ENCODE measurements at regions not wholly inside any gene's neighbourhood (a gene's known extent, or its start where the extent isn't known, plus 50 kb on each side); places are given as distances from the start of the nearest gene placed in this dataset.

DNA sequence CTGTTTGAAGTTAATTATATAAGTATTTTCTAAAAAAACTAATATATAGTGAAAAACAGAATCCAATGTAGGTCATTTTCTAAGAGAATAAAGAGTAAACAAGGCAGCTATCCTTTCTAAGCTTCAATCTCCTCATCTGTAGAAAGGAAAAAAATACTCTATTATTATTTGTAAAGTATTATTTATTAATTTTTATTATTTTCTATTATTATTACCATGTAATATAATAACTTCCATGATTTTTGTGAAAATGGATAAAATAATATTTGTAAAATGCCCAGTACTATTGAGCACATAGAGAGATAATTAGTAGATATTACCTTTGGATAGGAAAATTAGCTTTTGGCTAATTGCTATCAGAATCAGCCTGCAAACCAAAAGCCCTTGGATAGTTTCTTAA, 684.4 kb downstream of the MTRR start:
- TF ChIP-seq, protein P1, sequence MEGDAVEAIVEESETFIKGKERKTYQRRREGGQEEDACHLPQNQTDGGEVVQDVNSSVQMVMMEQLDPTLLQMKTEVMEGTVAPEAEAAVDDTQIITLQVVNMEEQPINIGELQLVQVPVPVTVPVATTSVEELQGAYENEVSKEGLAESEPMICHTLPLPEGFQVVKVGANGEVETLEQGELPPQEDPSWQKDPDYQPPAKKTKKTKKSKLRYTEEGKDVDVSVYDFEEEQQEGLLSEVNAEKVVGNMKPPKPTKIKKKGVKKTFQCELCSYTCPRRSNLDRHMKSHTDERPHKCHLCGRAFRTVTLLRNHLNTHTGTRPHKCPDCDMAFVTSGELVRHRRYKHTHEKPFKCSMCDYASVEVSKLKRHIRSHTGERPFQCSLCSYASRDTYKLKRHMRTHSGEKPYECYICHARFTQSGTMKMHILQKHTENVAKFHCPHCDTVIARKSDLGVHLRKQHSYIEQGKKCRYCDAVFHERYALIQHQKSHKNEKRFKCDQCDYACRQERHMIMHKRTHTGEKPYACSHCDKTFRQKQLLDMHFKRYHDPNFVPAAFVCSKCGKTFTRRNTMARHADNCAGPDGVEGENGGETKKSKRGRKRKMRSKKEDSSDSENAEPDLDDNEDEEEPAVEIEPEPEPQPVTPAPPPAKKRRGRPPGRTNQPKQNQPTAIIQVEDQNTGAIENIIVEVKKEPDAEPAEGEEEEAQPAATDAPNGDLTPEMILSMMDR (IDR thresholded peaks at IDR 0.05; ENCODE audit: extremely low read depth in 1 of 2, insufficient read depth in 1 of 2, low read depth in 1 of 2, low read length in 2 of 2), result no peak
- TF ChIP-seq JUN (IDR thresholded peaks at IDR 0.05; ENCODE audit: borderline replicate concordance, insufficient read depth, insufficient read length, low read depth) (no peak), POLR2A (IDR thresholded peaks at IDR 0.05; ENCODE audit: low read depth, low read length) (no peak), MYC (IDR thresholded peaks at IDR 0.05; ENCODE audit: low read depth, low read length) (no peak), MAX (IDR thresholded peaks at IDR 0.05; ENCODE audit: insufficient read depth, insufficient read length) (no peak)

Data from endothelial cell of umbilical vein (primary cell).